ENCODE measurements at regions not wholly inside any gene's neighbourhood (a gene's known extent, or its start where the extent isn't known, plus 50 kb on each side); places are given as distances from the start of the nearest gene placed in this dataset.

GRCh38 chr9:115373000-115373709 is 255.2 kb upstream of the TNC start:
- no peak for DNase-seq

GRCh38 chr9:115373710-115374045 is 255.7 kb upstream of the TNC start:
- no peak for DNase-seq

- DNase-seq = no peak
Observed at GRCh38 chr9:115374724-115375268, 256.8 kb upstream of the TNC start.

GRCh38 chr9:115378241-115378640 is 260.3 kb upstream of the TNC start:
- DNase-seq = no peak

- DNase-seq = no peak
Observed at GRCh38 chr9:115378758-115379157, 260.8 kb upstream of the TNC start.

GRCh38 chr9:115379719-115380118 is 261.8 kb upstream of the TNC start:
- no peak for DNase-seq

- DNase-seq = no peak
Observed at GRCh38 chr9:115382865-115383264, 264.9 kb upstream of the TNC start.

- DNase-seq = no peak
Observed at GRCh38 chr9:115385383-115386122, 267.6 kb upstream of the TNC start.

GRCh38 chr9:115386963-115387770 is 269.2 kb upstream of the TNC start:
- DNase-seq = no peak

GRCh38 chr9:115391168-115391825 is 273.3 kb upstream of the TNC start:
- DNase-seq = no peak

- DNase-seq = no peak
Observed at GRCh38 chr9:115393976-115394775, 276.2 kb upstream of the TNC start.

GRCh38 chr9:115395511-115396021 is 277.6 kb upstream of the TNC start:
- no peak for DNase-seq

GRCh38 chr9:115396071-115396529 is 278.1 kb upstream of the TNC start:
- no peak for DNase-seq

- DNase-seq = no peak
Observed at GRCh38 chr9:115397591-115398312, 279.8 kb upstream of the TNC start.

- DNase-seq = no peak
Observed at GRCh38 chr9:115398313-115398650, 280.3 kb upstream of the TNC start.

- DNase-seq = no peak
Observed at GRCh38 chr9:115398996-115399395, 281.0 kb upstream of the TNC start.

GRCh38 chr9:115400796-115401195 is 282.8 kb upstream of the TNC start:
- no peak for DNase-seq

GRCh38 chr9:115401756-115402327 is 283.9 kb upstream of the TNC start:
- DNase-seq = no peak

GRCh38 chr9:115403753-115404152 is 285.8 kb upstream of the TNC start:
- DNase-seq = no peak

GRCh38 chr9:115404311-115404710 is 286.4 kb upstream of the TNC start:
- DNase-seq = no peak

GRCh38 chr9:115411516-115411915 is 293.6 kb upstream of the TNC start:
- DNase-seq = no peak

Data from NCI-H1694 treated with DMSO at 0.1 percent for 48 hours (cell line).